ENCODE measurements at regions not wholly inside any gene's neighbourhood (a gene's known extent, or its start where the extent isn't known, plus 50 kb on each side); places are given as distances from the start of the nearest gene placed in this dataset.

DNA sequence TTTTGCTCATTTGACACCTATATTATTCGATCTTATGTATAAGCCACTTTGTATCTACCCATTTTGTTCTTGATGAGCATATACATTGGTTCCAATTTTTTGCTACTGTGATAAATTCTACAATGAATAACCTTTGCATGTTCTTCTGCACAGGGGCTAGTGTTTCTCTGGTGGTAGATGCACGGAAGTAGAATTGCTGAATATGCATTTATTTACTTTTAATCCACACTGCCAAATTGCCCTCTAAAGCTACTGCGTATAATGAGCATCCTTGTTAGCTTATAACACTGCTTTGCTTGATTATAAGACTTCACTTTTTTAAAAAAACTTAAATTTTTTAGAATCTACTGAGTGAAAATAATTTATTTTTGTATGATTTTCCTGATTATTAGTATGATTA lies 84.2 kb upstream of the PIAS1 start:
- Histone ChIP-seq H3K4me3 (no peak overlapping the region), H3K4me1 (replicated peaks; ENCODE audit: insufficient read depth) (no peaks in the 10 kb centered on the region), H3K9me3 (ENCODE audit: insufficient read depth, low read depth) (no peaks in the 10 kb centered on the region), H3K36me3 (ENCODE audit: low read depth) (no peaks in the 10 kb centered on the region), H4K20me1 (ENCODE audit: insufficient read depth) (no peaks in the 10 kb centered on the region), H3K79me2 (ENCODE audit: low read depth) (no peaks in the 10 kb centered on the region), H3K27me3 (ENCODE audit: insufficient read depth, low read depth) (no peaks in the 10 kb centered on the region), H3K9me2 (ENCODE audit: insufficient read depth) (no peaks in the 10 kb centered on the region; the same call in 1 of the 2 replicates), H3K27ac (no peak overlapping the region), H3F3A (ENCODE audit: insufficient read depth, low read depth) (no peaks in the 10 kb centered on the region), H3K4me2 (no peak overlapping the region), H2AFZ (no peak overlapping the region)
- intact Hi-C loops (cut with micrococcal nuclease; ENCODE audit: unreplicated experiment): no loop called here
- TF ChIP-seq, protein P1, sequence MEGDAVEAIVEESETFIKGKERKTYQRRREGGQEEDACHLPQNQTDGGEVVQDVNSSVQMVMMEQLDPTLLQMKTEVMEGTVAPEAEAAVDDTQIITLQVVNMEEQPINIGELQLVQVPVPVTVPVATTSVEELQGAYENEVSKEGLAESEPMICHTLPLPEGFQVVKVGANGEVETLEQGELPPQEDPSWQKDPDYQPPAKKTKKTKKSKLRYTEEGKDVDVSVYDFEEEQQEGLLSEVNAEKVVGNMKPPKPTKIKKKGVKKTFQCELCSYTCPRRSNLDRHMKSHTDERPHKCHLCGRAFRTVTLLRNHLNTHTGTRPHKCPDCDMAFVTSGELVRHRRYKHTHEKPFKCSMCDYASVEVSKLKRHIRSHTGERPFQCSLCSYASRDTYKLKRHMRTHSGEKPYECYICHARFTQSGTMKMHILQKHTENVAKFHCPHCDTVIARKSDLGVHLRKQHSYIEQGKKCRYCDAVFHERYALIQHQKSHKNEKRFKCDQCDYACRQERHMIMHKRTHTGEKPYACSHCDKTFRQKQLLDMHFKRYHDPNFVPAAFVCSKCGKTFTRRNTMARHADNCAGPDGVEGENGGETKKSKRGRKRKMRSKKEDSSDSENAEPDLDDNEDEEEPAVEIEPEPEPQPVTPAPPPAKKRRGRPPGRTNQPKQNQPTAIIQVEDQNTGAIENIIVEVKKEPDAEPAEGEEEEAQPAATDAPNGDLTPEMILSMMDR (conservative IDR thresholded peaks at IDR 0.05): no peak
- no peak for TF ChIP-seq EZH2 (IDR thresholded peaks at IDR 0.05; ENCODE audit: low read depth)
- BruUV-seq (replicated peaks): no TSS peak
- DNase-seq: no peak
- CTCF ChIA-PET: no interaction called here
- POLR2A ChIA-PET (ENCODE audit: unreplicated experiment): no interaction called here

DNA sequence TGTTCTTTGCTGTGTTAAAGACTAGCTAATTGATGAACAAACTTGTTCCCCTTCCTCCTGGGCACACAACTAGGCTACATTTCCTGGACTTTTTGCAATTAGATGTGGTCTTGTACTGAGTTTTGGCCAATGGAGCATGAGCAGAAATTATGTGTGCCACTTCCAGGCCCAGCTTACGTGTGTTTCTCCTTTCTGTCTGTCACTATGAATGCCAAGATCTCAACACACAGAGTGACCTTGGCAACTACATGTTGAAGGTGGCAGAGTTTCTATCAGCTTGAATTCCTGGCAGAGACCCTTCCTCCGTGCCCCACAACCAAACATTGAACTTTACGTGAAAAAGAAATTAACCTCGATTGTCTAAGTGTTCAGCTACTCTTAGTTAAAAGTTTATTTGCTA lies 81.7 kb upstream of the PIAS1 start:
- no peaks in the 10 kb centered on the region for H3K9me2 ChIP-seq (ENCODE audit: insufficient read depth)
- no peak overlapping the region for H3K4me3 ChIP-seq
- intact Hi-C loops (cut with micrococcal nuclease; ENCODE audit: unreplicated experiment): no loop called here
- no peaks in the 10 kb centered on the region for H3K79me2 ChIP-seq (ENCODE audit: low read depth)
- no peak overlapping the region for H3K27ac ChIP-seq
- TF ChIP-seq EZH2 (IDR thresholded peaks at IDR 0.05; ENCODE audit: low read depth): no peak
- TF ChIP-seq, protein P1 (conservative IDR thresholded peaks at IDR 0.05): no peak
- no peaks in the 10 kb centered on the region for H3K36me3 ChIP-seq (ENCODE audit: low read depth)
- H3F3A ChIP-seq (ENCODE audit: insufficient read depth, low read depth): no peaks in the 10 kb centered on the region
- 0 out of 2 replicates have a peak, but pooled peaks cover 4% of the 10 kb centered on the region for H3K9me3 ChIP-seq (ENCODE audit: insufficient read depth, low read depth)
- ChIA-PET CTCF (no interaction called here), POLR2A (ENCODE audit: unreplicated experiment) (no interaction called here)
- no peak overlapping the region for H3K4me2 ChIP-seq
- no TSS peak for BruUV-seq (replicated peaks)
- no peaks in the 10 kb centered on the region for H3K4me1 ChIP-seq (replicated peaks; ENCODE audit: insufficient read depth)
- no peak overlapping the region for H2AFZ ChIP-seq
- no peak for DNase-seq
- H3K27me3 ChIP-seq (ENCODE audit: insufficient read depth, low read depth): no peaks in the 10 kb centered on the region
- no peaks in the 10 kb centered on the region for H4K20me1 ChIP-seq (ENCODE audit: insufficient read depth)

DNA sequence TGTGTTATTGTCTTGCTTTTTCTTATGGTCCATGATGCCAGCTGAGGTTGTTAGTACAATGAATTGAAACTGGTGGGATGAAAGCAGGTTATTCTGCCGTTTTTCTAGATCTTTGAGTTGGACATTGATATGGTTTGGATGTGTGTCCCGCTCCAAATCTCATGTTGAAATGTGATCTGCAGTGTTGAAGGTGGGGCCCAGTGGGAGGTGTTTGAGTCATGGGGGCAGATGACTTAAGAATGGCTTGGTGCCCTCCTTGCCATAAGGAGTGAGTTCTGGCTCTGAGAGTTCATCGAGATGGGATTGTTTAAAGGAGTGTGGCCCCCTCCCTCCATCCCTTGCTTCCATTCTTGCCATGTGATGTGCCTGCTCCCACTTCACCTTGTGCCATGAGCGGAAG lies 80.3 kb upstream of the PIAS1 start:
- H3K4me3 ChIP-seq: no peak overlapping the region
- H3K27ac ChIP-seq: no peak overlapping the region
- H3K4me1 ChIP-seq (replicated peaks; ENCODE audit: insufficient read depth): no peaks in the 10 kb centered on the region
- no peak for DNase-seq
- CTCF ChIA-PET: no interaction called here
- H3F3A ChIP-seq (ENCODE audit: insufficient read depth, low read depth): no peaks in the 10 kb centered on the region
- H4K20me1 ChIP-seq (ENCODE audit: insufficient read depth): no peaks in the 10 kb centered on the region
- H3K27me3 ChIP-seq (ENCODE audit: insufficient read depth, low read depth): no peaks in the 10 kb centered on the region
- no peak overlapping the region for H3K4me2 ChIP-seq
- TF ChIP-seq, protein P1 (conservative IDR thresholded peaks at IDR 0.05): no peak
- TF ChIP-seq EZH2 (IDR thresholded peaks at IDR 0.05; ENCODE audit: low read depth): no peak
- H3K79me2 ChIP-seq (ENCODE audit: low read depth): no peaks in the 10 kb centered on the region
- H3K9me3 ChIP-seq (ENCODE audit: insufficient read depth, low read depth): 0 out of 2 replicates have a peak, but pooled peaks cover 4% of the 10 kb centered on the region
- no peaks in the 10 kb centered on the region for H3K9me2 ChIP-seq (ENCODE audit: insufficient read depth)
- H3K36me3 ChIP-seq (ENCODE audit: low read depth): no peaks in the 10 kb centered on the region
- intact Hi-C loops (cut with micrococcal nuclease; ENCODE audit: unreplicated experiment): no loop called here
- POLR2A ChIA-PET (ENCODE audit: unreplicated experiment): no interaction called here
- H2AFZ ChIP-seq: no peak overlapping the region
- no TSS peak for BruUV-seq (replicated peaks)
